ENCODE measurements at regions not wholly inside any gene's neighbourhood (a gene's known extent, or its start where the extent isn't known, plus 50 kb on each side); places are given as distances from the start of the nearest gene placed in this dataset.
A peak's percentile ranks its signal among the peaks of the same experiment; 100 is the strongest.
"Not testable (repeated sequence)": the region's sequence is repeated elsewhere in the genome, so short reads cannot be mapped to it uniquely, and the experiment has no call there.

- Histone ChIP-seq H3K4me3 (no peak overlapping the region), H3K27ac (peak overlapping the region in 1 of 10 donors; percentile 52), H3K9me3 (no peaks in the 10 kb centered on the region), H3K27me3 (peaks cover 0 to 5% (median 0%) of the 10 kb centered on the region in 7 donors), H3K4me1 (no peaks in the 10 kb centered on the region), H3K36me3 (no peaks in the 10 kb centered on the region)
- 60 to 73% methylated on average over 9 of the region's 9 CpGs for WGBS, 2 donors
- ATAC-seq (no peak), DNase-seq (no peak)
- intact Hi-C loops (cut with DNase I), result no loop called here
- TF ChIP-seq, protein P1, sequence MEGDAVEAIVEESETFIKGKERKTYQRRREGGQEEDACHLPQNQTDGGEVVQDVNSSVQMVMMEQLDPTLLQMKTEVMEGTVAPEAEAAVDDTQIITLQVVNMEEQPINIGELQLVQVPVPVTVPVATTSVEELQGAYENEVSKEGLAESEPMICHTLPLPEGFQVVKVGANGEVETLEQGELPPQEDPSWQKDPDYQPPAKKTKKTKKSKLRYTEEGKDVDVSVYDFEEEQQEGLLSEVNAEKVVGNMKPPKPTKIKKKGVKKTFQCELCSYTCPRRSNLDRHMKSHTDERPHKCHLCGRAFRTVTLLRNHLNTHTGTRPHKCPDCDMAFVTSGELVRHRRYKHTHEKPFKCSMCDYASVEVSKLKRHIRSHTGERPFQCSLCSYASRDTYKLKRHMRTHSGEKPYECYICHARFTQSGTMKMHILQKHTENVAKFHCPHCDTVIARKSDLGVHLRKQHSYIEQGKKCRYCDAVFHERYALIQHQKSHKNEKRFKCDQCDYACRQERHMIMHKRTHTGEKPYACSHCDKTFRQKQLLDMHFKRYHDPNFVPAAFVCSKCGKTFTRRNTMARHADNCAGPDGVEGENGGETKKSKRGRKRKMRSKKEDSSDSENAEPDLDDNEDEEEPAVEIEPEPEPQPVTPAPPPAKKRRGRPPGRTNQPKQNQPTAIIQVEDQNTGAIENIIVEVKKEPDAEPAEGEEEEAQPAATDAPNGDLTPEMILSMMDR (IDR thresholded peaks at IDR 0.05), result no peak
Observed at GRCh38 chr13:21884965-21885567, 214.2 kb downstream of the FGF9 start.

DNA sequence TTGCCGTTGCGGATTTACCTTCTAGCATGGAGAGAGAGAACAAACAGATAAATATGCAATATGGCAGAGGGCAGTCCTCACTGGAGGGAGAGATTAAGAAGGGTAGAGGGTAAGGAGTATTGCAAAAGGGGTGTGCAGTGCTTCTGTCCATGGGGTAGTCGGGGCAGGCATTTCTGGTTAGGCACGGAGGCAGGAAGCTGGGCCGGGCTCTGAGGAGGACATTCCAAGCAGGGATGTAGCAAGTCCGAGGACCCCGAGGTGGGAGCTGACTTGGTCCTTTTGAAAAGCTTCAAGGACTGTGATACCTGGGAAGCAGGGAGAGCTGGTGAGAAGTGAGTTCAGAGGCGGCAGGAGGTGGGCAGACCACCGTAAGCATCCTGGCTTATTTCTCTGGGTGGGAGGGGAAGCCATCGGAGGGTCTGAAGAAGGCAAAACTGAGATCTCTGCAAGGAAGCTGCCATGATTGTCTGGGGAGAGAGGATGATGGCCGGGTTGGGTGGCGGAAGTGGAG, 214.9 kb downstream of the FGF9 start:
- Histone ChIP-seq H3K9me3 (no peaks in the 10 kb centered on the region), H3K27me3 (peaks cover 0 to 5% (median 0%) of the 10 kb centered on the region in 7 donors), H3K27ac (no peak overlapping the region), H3K4me1 (no peaks in the 10 kb centered on the region), H3K36me3 (no peaks in the 10 kb centered on the region), H3K4me3 (no peak overlapping the region)
- ATAC-seq (no peak), DNase-seq (no peak)
- WGBS, 2 donors, result 95% methylated on average over 12 of the region's 12 CpGs
- TF ChIP-seq, protein P1 (IDR thresholded peaks at IDR 0.05), result no peak
- intact Hi-C loops (cut with DNase I), result no loop called here

- Histone ChIP-seq H3K4me1 (no peaks in the 10 kb centered on the region), H3K27ac (no peak overlapping the region), H3K9me3 (no peaks in the 10 kb centered on the region), H3K4me3 (no peak overlapping the region), H3K27me3 (peaks cover 0 to 5% (median 0%) of the 10 kb centered on the region in 7 donors), H3K36me3 (no peaks in the 10 kb centered on the region)
- no peak for DNase-seq
- WGBS, 2 donors, result 82 to 83% methylated on average over 5 of the region's 5 CpGs
- intact Hi-C loops (cut with DNase I), result no loop called here
- no peak for ATAC-seq
- TF ChIP-seq, protein P1 (IDR thresholded peaks at IDR 0.05), result no peak
Observed at GRCh38 chr13:21889651-21890050, 218.8 kb downstream of the FGF9 start.

- H3K9me3 ChIP-seq; ATAC-seq; H3K27ac ChIP-seq; H3K36me3 ChIP-seq; intact Hi-C loops (cut with DNase I); H3K4me3 ChIP-seq; H3K4me1 ChIP-seq; H3K27me3 ChIP-seq; DNase-seq: not testable (repeated sequence)
Observed at GRCh38 chr13:21890220-21890619, 219.3 kb downstream of the FGF9 start.

DNA sequence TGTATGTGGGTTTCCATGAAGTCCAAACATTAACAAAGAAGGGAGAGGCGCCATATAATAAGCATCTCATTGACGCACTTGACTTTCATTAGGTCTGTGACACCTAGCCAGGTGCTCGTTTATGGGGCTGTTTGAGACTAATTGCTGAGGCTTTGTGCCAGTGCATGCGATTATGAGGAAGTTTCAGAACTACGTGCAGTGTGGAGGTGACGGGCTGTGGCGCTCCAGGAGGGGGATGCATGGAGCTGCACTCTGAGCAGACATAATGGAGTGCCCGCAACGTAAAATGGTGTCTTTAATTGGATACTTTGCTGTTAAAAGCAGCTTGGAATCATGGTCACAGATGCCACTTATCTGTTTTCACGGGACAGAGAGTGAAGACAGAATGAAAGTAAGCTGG, 223.2 kb downstream of the FGF9 start:
- Histone ChIP-seq H3K4me1 (peaks cover 0 to 5% (median 0%) of the 10 kb centered on the region in 9 donors), H3K27me3 (peaks cover 0 to 8% (median 0%) of the 10 kb centered on the region in 7 donors), H3K27ac (no peak overlapping the region), H3K36me3 (no peaks in the 10 kb centered on the region), H3K9me3 (no peaks in the 10 kb centered on the region), H3K4me3 (no peak overlapping the region)
- TF ChIP-seq, protein P1 (IDR thresholded peaks at IDR 0.05), result no peak
- ATAC-seq (no peak), DNase-seq (no peak)
- intact Hi-C loops (cut with DNase I), result no loop called here
- 89 to 91% methylated on average over 10 of the region's 10 CpGs for WGBS, 2 donors
